Neural cell (in vitro differentiated cells): ENCODE measurements at regions not wholly inside any gene's neighbourhood (a gene's known extent, or its start where the extent isn't known, plus 50 kb on each side); places are given as distances from the start of the nearest gene placed in this dataset.

Source experiments
- H2AFZ ChIP-seq: fragments of 200-600, 300-800 bp; sonication (generic), shearing (Covaris generic); 2 replicates; pipeline ENCODE4 v1.6.0; 2014; ENCODE audit warnings: low read depth, mild to moderate bottlenecking, antibody characterized with exemption, low read length, moderate library complexity
- H3F3A ChIP-seq: fragments of 200-600 bp; shearing (Covaris generic); 2 replicates; pipeline ENCODE4 v1.6.1; 2016; ENCODE audit warnings: mild to moderate bottlenecking, moderate library complexity, mixed read lengths, antibody characterized with exemption, low read length; ENCODE audit not compliant: insufficient read depth, poor library complexity, severe bottlenecking
- H3K27ac ChIP-seq: fragments of 200-600, 300-800 bp; sonication (generic), shearing (Covaris generic); 2 replicates; pipeline ENCODE4 v1.5.1; 2014; ENCODE audit warnings: mild to moderate bottlenecking, low read length, moderate library complexity
- H3K27me3 ChIP-seq: fragments of 300-800, 200-600 bp; sonication (generic), shearing (Covaris generic); 2 replicates; pipeline ENCODE4 v1.6.0; 2014; ENCODE audit warnings: mild to moderate bottlenecking, low read depth, low read length, moderate library complexity; ENCODE audit not compliant: insufficient read depth
- H3K36me3 ChIP-seq: fragments of 300-800, 200-600 bp; sonication (generic), shearing (Covaris generic); 2 replicates; pipeline ENCODE4 v1.5.1; 2014; ENCODE audit warnings: mild to moderate bottlenecking, antibody characterized with exemption, low read length, moderate library complexity; ENCODE audit not compliant: insufficient read depth
- H3K4me2 ChIP-seq: fragments of 300-800, 200-600 bp; sonication (generic), shearing (Covaris generic); 2 replicates; pipeline ENCODE4 v1.6.0; 2014; ENCODE audit warnings: mild to moderate bottlenecking, low read length
- H3K4me3 ChIP-seq: fragments of 300-800, 200-600 bp; sonication (generic), shearing (Covaris generic); 2 replicates; pipeline ENCODE4 v1.5.1; 2014; ENCODE audit warnings: mild to moderate bottlenecking, low read length, moderate library complexity
- H3K79me2 ChIP-seq: fragments of 200-600 bp; shearing (Covaris generic); replicated peaks from 2 replicates; pipeline ENCODE4 v1.6.0; 2014; ENCODE audit warnings: mild to moderate bottlenecking, low read length, moderate library complexity; ENCODE audit not compliant: insufficient read depth
- H3K9ac ChIP-seq: fragments of 300-800, 200-600 bp; sonication (generic), shearing (Covaris generic); 2 replicates; pipeline ENCODE4 v1.6.1; 2016; ENCODE audit warnings: mild to moderate bottlenecking, low read length, mixed read lengths
- H3K9me2 ChIP-seq: fragments of 200-600 bp; shearing (Covaris generic); 2 replicates; pipeline ENCODE4 v1.6.1; 2016; ENCODE audit warnings: mild to moderate bottlenecking, low read length, mixed read lengths; ENCODE audit not compliant: insufficient read depth
- H3K9me3 ChIP-seq: fragments of 200-600, 300-800 bp; sonication (generic), shearing (Covaris generic); 2 replicates; pipeline ENCODE4 v1.6.1; 2016; ENCODE audit warnings: mild to moderate bottlenecking, mixed run types, low read length, moderate library complexity, mixed read lengths
- H4K20me1 ChIP-seq: fragments of 200-600 bp; shearing (Covaris generic); 2 replicates; pipeline ENCODE4 v1.6.1; 2016; ENCODE audit warnings: mild to moderate bottlenecking, mixed run types; ENCODE audit not compliant: insufficient read depth
- CTCF ChIP-seq: fragments of 450-650 bp; IDR thresholded peaks from 2 replicates; pipeline ENCODE4 v1.5.1; 2014; ENCODE audit warnings: antibody characterized with exemption, mild to moderate bottlenecking, moderate library complexity; ENCODE audit not compliant: poor library complexity, severe bottlenecking
- EP300 ChIP-seq: fragments of 450-650 bp; conservative IDR thresholded peaks from 2 replicates; pipeline ENCODE4 v1.6.1; 2014; ENCODE audit warnings: antibody characterized with exemption, mild to moderate bottlenecking, moderate library complexity; ENCODE audit not compliant: poor library complexity, severe bottlenecking
- EZH2 ChIP-seq: fragments of 200-600, 300-800 bp; shearing (Covaris generic), sonication (generic); IDR thresholded peaks from 2 replicates; pipeline ENCODE4 v1.6.1; 2014; ENCODE audit warnings: antibody characterized with exemption, low read length, borderline replicate concordance, mild to moderate bottlenecking; ENCODE audit not compliant: insufficient read depth, poor library complexity, severe bottlenecking
- MXI1 ChIP-seq: fragments of 450-650 bp; conservative IDR thresholded peaks from 2 replicates; pipeline ENCODE4 v1.6.1; 2014; ENCODE audit warnings: antibody characterized with exemption, mild to moderate bottlenecking; ENCODE audit not compliant: poor library complexity, severe bottlenecking
- POLR2AphosphoS5 ChIP-seq: IDR thresholded peaks from 2 replicates; pipeline ENCODE4 v1.6.1; 2012
- RAD21 ChIP-seq: fragments of 450-650 bp; conservative IDR thresholded peaks from 2 replicates; pipeline ENCODE4 v1.6.1; 2014; ENCODE audit warnings: antibody characterized with exemption, mild to moderate bottlenecking, moderate library complexity
- REST ChIP-seq: IDR thresholded peaks from 2 replicates; pipeline ENCODE4 v1.6.1; 2012; ENCODE audit warnings: borderline replicate concordance
- SMC3 ChIP-seq: fragments of 450-650 bp; conservative IDR thresholded peaks from 2 replicates; pipeline ENCODE4 v1.6.1; 2014; ENCODE audit warnings: antibody characterized with exemption, mild to moderate bottlenecking, moderate library complexity; ENCODE audit not compliant: poor library complexity
- TAF1 ChIP-seq: IDR thresholded peaks from 2 replicates; pipeline ENCODE4 v1.6.1; 2012; ENCODE audit warnings: low read depth

GRCh38 chr13:64283926-64284325 lies 2868.3 kb upstream of the PCDH20 start:
- H3K4me2 ChIP-seq: no peak overlapping the region
- no peak overlapping the region for H3K4me3 ChIP-seq
- no peak overlapping the region for H3K27ac ChIP-seq
- no peak overlapping the region for H3K9ac ChIP-seq
- H2AFZ ChIP-seq: no peak overlapping the region
- H3K79me2 ChIP-seq: no peaks in the 10 kb centered on the region
- TF ChIP-seq MXI1: no peak
- no peak for TF ChIP-seq TAF1
- no peak for TF ChIP-seq SMC3
- peak; percentile 29 for TF ChIP-seq EP300
- no peak for TF ChIP-seq REST
- no peak for TF ChIP-seq POLR2AphosphoS5
- TF ChIP-seq EZH2: no peak
- no peak for TF ChIP-seq RAD21
- no peaks in the 10 kb centered on the region for H4K20me1 ChIP-seq
- no peaks in the 10 kb centered on the region for H3K9me2 ChIP-seq
- H3K36me3 ChIP-seq: no peaks in the 10 kb centered on the region
- no peaks in the 10 kb centered on the region for H3K9me3 ChIP-seq
- no peaks in the 10 kb centered on the region for H3K27me3 ChIP-seq
- no peaks in the 10 kb centered on the region for H3F3A ChIP-seq

- Histone ChIP-seq H4K20me1 (no peaks in the 10 kb centered on the region), H3K9me2 (no peaks in the 10 kb centered on the region), H3K79me2 (no peaks in the 10 kb centered on the region), H3F3A (no peaks in the 10 kb centered on the region), H3K4me2 (no peak overlapping the region), H3K9ac (no peak overlapping the region), H3K27me3 (no peaks in the 10 kb centered on the region), H3K36me3 (no peaks in the 10 kb centered on the region), H2AFZ (no peak overlapping the region), H3K4me3 (no peak overlapping the region), H3K9me3 (no peaks in the 10 kb centered on the region), H3K27ac (no peak overlapping the region)
- TF ChIP-seq TAF1 (no peak), RAD21 (no peak), SMC3 (no peak), EP300 (no peak), CTCF (no peak), MXI1 (no peak), EZH2 (no peak), POLR2AphosphoS5 (no peak), REST (no peak)
These were observed 2862.8 kb upstream of the PCDH20 start for GRCh38 chr13:64278493-64278892.
